ENCODE measurements at regions not wholly inside any gene's neighbourhood (a gene's known extent, or its start where the extent isn't known, plus 50 kb on each side); places are given as distances from the start of the nearest gene placed in this dataset.

DNA sequence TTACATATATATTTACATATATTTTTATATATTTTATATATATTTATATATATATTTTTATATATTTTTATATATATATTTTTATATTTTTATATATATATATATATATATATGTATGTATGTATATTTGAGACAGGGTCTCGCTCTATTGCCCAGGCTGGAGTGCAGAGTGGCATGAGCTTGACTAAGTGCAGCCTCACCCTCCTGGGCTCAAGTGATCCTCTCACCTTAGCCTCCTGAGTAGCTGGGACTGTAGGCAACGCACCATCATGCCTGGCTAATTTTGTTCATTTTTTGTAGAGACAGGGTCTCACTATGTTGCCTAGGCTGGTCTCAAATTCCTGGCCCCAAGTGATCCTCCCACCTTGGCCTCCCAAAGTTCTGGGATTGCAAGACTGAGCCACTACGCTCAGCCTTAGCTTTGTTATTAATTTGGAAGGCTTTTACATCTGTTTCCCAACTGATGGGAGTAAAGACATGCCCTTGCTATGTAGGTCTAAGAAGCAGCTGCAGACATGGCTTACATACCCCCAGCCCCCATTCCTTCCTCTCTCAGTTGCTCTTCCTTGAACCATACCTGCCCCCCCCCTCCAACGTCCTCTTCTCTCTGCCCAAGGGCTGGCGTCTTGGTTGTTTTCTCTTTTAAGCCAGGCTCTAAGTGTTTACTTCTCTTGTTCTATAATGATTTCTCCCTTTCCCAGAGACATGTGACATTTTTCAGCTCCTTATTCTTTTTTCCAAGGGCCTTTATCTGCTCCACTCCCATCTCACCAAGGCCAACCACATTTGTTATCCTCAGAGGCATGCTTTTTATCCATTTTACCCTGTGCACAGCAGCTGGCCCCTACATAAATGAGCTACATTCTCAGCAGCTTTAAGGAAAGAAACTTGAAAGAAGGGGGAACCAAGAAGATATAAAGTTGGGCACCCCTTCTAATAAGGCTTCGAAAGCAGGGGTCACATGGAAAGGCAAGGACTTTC is 64.2 kb upstream of the ATF7IP2 start:
- TF ChIP-seq ZNF384 (IDR thresholded peaks at IDR 0.05) (no peak), BHLHE40 (IDR thresholded peaks at IDR 0.05; ENCODE audit: borderline replicate concordance) (no peak), ARNT (IDR thresholded peaks at IDR 0.05) (no peak), HDGF (IDR thresholded peaks at IDR 0.05; ENCODE audit: borderline replicate concordance) (no peak), ELF4 (IDR thresholded peaks at IDR 0.05) (no peak), NFRKB (IDR thresholded peaks at IDR 0.05) (no peak)
